HL-60 (cell line): ENCODE measurements at regions not wholly inside any gene's neighbourhood (a gene's known extent, or its start where the extent isn't known, plus 50 kb on each side); places are given as distances from the start of the nearest gene placed in this dataset.

Experiments used
- CTCF ChIP-seq: IDR thresholded peaks from one replicate; pipeline ENCODE4 v1.5.1; 2011; ENCODE audit warnings: low read length, control low read depth, inconsistent platforms; ENCODE audit not compliant: insufficient read depth
- POLR2AphosphoS5 ChIP-seq: IDR thresholded peaks from 2 replicates; pipeline ENCODE4 v1.6.1; 2012; ENCODE audit warnings: low read depth
- REST ChIP-seq: IDR thresholded peaks from 2 replicates; pipeline ENCODE4 v1.6.1; 2012; ENCODE audit warnings: low read depth; ENCODE audit not compliant: insufficient replicate concordance

GRCh38 chr22:46099740-46100139, 50.6 kb upstream of the PPARA start:
- TF ChIP-seq CTCF, result no peak
- no peak for TF ChIP-seq REST
- no peak for TF ChIP-seq POLR2AphosphoS5
